Lower leg skin (tissue), 3 donors: ENCODE measurements at regions not wholly inside any gene's neighbourhood (a gene's known extent, or its start where the extent isn't known, plus 50 kb on each side); places are given as distances from the start of the nearest gene placed in this dataset.

Source experiments
- POLR2A ChIP-seq, 2 donors: fragments of 450-650 bp; IDR thresholded peaks; one replicate each; pipeline ENCODE4 v1.6.1; 2016 to 2017; ENCODE audit warnings: antibody characterized with exemption in 2 of 2, mild to moderate bottlenecking in 1 of 2, moderate library complexity in 1 of 2
- TF ChIP-seq, protein P1 (sequence below), 3 donors: fragments of 450-650 bp; IDR thresholded peaks; one replicate each; pipeline ENCODE4 v1.5.1; 2016; ENCODE audit warnings: antibody characterized with exemption in 3 of 3, mild to moderate bottlenecking in 3 of 3, moderate library complexity in 2 of 3

DNA sequence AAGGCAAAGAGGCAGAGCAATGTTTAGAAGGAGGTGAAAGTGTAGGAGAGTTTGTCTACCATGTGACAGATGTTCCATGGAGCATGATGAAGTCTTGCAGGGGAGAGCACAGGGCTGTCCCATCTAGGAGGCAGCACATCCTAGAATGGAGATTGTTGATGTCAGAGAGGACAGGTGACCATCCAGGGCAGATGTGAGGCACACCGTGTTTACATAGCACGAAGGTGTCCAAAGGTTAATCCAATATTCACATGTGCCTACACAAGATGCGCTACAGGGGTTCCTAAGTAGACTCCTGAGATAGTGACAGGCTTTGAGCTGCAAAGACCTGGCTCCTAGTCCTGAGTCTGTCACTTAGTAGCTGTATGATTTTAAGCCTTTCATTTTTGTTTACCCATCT lies 219.3 kb upstream of the SLCO3A1 start:
- TF ChIP-seq, protein P1, sequence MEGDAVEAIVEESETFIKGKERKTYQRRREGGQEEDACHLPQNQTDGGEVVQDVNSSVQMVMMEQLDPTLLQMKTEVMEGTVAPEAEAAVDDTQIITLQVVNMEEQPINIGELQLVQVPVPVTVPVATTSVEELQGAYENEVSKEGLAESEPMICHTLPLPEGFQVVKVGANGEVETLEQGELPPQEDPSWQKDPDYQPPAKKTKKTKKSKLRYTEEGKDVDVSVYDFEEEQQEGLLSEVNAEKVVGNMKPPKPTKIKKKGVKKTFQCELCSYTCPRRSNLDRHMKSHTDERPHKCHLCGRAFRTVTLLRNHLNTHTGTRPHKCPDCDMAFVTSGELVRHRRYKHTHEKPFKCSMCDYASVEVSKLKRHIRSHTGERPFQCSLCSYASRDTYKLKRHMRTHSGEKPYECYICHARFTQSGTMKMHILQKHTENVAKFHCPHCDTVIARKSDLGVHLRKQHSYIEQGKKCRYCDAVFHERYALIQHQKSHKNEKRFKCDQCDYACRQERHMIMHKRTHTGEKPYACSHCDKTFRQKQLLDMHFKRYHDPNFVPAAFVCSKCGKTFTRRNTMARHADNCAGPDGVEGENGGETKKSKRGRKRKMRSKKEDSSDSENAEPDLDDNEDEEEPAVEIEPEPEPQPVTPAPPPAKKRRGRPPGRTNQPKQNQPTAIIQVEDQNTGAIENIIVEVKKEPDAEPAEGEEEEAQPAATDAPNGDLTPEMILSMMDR (IDR thresholded peaks at IDR 0.05) = no peak
- TF ChIP-seq POLR2A (IDR thresholded peaks at IDR 0.05) = no peak
